Astrocyte (in vitro differentiated cells and primary cell): ENCODE measurements at regions not wholly inside any gene's neighbourhood (a gene's known extent, or its start where the extent isn't known, plus 50 kb on each side); places are given as distances from the start of the nearest gene placed in this dataset.

Experiments used
- DNase-seq: peaks from one replicate; pipeline ENCODE4 v3.0.0-alpha.2; 2010; ENCODE audit warnings: low read depth
- FAIRE-seq: peaks from 2 replicates; lab custom pipeline; 2011; peaks lifted over from hg19 to GRCh38; lab: Jason Lieb, UNC
- H2AFZ ChIP-seq: 2 replicates; pipeline ENCODE4 v1.6.0; 2012; ENCODE audit warnings: low read depth, low read length, inconsistent platforms
- H3K27ac ChIP-seq: 2 replicates; pipeline ENCODE4 v1.5.1; 2011; ENCODE audit warnings: low read depth, low read length, inconsistent platforms
- H3K27me3 ChIP-seq: 2 replicates; pipeline ENCODE4 v1.6.0; 2011; ENCODE audit warnings: low read length, inconsistent platforms; ENCODE audit not compliant: insufficient read depth
- H3K36me3 ChIP-seq: 2 replicates; pipeline ENCODE4 v1.5.1; 2011; ENCODE audit warnings: low read length, inconsistent platforms; ENCODE audit not compliant: insufficient read depth
- H3K4me1 ChIP-seq: 2 replicates; pipeline ENCODE4 v1.5.1; 2011; ENCODE audit warnings: low read length, inconsistent platforms; ENCODE audit not compliant: insufficient read depth
- H3K4me2 ChIP-seq: 2 replicates; pipeline ENCODE4 v1.6.0; 2012; ENCODE audit warnings: low read length, inconsistent platforms
- H3K4me3 ChIP-seq: 2 replicates; pipeline ENCODE4 v1.5.1; 2011; ENCODE audit warnings: low read depth, mild to moderate bottlenecking, low read length, inconsistent platforms; ENCODE audit not compliant: insufficient read depth
- H3K79me2 ChIP-seq: 2 replicates; pipeline ENCODE4 v1.6.0; 2012; ENCODE audit warnings: mild to moderate bottlenecking, low read length, inconsistent platforms; ENCODE audit not compliant: insufficient read depth
- H3K9ac ChIP-seq: 2 replicates; pipeline ENCODE4 v1.6.0; 2012; ENCODE audit warnings: mild to moderate bottlenecking, low read length, inconsistent platforms
- H3K9me3 ChIP-seq: 2 replicates; pipeline ENCODE4 v1.5.1; 2012; ENCODE audit warnings: low read depth, mild to moderate bottlenecking, low read length, inconsistent platforms; ENCODE audit not compliant: insufficient read depth
- H4K20me1 ChIP-seq: 2 replicates; pipeline ENCODE4 v1.6.0; 2012; ENCODE audit warnings: low read length, inconsistent platforms; ENCODE audit not compliant: insufficient read depth
- H3K27ac Mint-ChIP-seq: one replicate; pipeline ENCODE4 v1.8.0; 2021; ENCODE audit warnings: mild to moderate bottlenecking, mixed read lengths; ENCODE audit not compliant: unreplicated experiment
- H3K27me3 Mint-ChIP-seq: one replicate; pipeline ENCODE4 v1.8.0; 2021; ENCODE audit warnings: low read depth, mixed read lengths; ENCODE audit not compliant: unreplicated experiment
- H3K36me3 Mint-ChIP-seq: one replicate; pipeline ENCODE4 v1.8.0; 2021; ENCODE audit warnings: low read depth, mixed read lengths; ENCODE audit not compliant: unreplicated experiment
- H3K4me1 Mint-ChIP-seq: one replicate; pipeline ENCODE4 v1.8.0; 2021; ENCODE audit warnings: low read depth, mixed read lengths; ENCODE audit not compliant: unreplicated experiment
- H3K4me3 Mint-ChIP-seq: one replicate; pipeline ENCODE4 v1.8.0; 2021; ENCODE audit warnings: mild to moderate bottlenecking, moderate library complexity, mixed read lengths; ENCODE audit not compliant: unreplicated experiment
- H3K9me3 Mint-ChIP-seq: one replicate; pipeline ENCODE4 v1.8.0; 2021; ENCODE audit warnings: mild to moderate bottlenecking, mixed read lengths; ENCODE audit not compliant: unreplicated experiment
- EZH2 ChIP-seq: IDR thresholded peaks from 2 replicates; pipeline ENCODE4 v1.6.1; 2012; ENCODE audit warnings: mild to moderate bottlenecking, low read length, inconsistent platforms; ENCODE audit not compliant: insufficient read depth
- TF ChIP-seq, protein P1 (sequence below): IDR thresholded peaks from 2 replicates; pipeline ENCODE4 v1.5.1; 2011; ENCODE audit warnings: low read depth, mild to moderate bottlenecking, inconsistent platforms, low read length, moderate library complexity; ENCODE audit not compliant: insufficient read depth

DNA sequence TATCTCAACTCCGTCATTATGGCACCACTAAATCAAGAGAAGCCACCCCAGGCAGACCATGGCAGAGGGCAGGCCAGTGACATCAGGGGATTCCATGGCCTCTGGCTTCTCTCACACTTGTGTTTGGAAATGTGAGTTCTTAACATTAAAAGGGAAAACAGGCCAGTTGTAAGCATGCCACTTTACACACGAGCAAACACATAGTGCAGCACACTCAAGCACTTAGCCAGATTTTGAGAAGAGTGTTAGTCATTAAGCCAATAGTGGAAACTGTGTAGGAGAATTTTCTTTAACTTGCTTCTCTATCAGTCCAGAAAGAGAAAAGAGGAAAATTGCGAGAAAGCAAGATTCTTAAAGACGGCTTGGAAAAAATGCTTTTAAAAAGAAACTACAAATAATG lies 401.5 kb downstream of the TDRD3 start:
- Mint-ChIP-seq H3K27me3 (no peaks in the 10 kb centered on the region), H3K4me3 (no peak overlapping the region), H3K4me1 (no peaks in the 10 kb centered on the region), H3K36me3 (no peaks in the 10 kb centered on the region), H3K27ac (no peak overlapping the region), H3K9me3 (peaks cover 5% of the 10 kb centered on the region)
- FAIRE-seq (no peak), DNase-seq (no peak)
- TF ChIP-seq EZH2, result no peak
- TF ChIP-seq, protein P1, sequence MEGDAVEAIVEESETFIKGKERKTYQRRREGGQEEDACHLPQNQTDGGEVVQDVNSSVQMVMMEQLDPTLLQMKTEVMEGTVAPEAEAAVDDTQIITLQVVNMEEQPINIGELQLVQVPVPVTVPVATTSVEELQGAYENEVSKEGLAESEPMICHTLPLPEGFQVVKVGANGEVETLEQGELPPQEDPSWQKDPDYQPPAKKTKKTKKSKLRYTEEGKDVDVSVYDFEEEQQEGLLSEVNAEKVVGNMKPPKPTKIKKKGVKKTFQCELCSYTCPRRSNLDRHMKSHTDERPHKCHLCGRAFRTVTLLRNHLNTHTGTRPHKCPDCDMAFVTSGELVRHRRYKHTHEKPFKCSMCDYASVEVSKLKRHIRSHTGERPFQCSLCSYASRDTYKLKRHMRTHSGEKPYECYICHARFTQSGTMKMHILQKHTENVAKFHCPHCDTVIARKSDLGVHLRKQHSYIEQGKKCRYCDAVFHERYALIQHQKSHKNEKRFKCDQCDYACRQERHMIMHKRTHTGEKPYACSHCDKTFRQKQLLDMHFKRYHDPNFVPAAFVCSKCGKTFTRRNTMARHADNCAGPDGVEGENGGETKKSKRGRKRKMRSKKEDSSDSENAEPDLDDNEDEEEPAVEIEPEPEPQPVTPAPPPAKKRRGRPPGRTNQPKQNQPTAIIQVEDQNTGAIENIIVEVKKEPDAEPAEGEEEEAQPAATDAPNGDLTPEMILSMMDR, result no peak
- no peak overlapping the region for H3K4me3 ChIP-seq
- no peaks in the 10 kb centered on the region for H3K27me3 ChIP-seq
- no peak overlapping the region for H2AFZ ChIP-seq
- no peak overlapping the region for H3K4me2 ChIP-seq
- H3K9ac ChIP-seq, result no peak overlapping the region
- H3K36me3 ChIP-seq, result no peaks in the 10 kb centered on the region
- no peaks in the 10 kb centered on the region for H3K4me1 ChIP-seq
- no peak overlapping the region for H3K27ac ChIP-seq
- H3K9me3 ChIP-seq, result no peaks in the 10 kb centered on the region
- H3K79me2 ChIP-seq, result no peaks in the 10 kb centered on the region
- no peaks in the 10 kb centered on the region for H4K20me1 ChIP-seq

DNA sequence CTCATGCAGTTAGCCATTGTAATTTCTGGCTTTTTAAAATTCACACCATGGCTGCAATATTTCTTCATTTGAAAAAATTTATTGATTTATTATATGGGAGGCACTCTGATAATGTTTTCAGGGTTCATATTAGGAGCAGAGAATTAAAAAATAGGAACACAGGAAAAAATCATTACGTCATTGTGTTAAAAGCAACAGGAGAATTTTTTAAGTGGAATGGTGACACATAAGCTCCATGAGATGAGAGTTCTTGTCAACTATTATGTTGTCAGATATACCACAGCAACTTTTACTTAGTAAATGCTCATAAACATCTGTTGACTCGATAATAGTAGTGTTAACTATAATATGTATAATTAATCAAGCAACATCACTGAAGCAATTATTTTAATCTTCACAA lies 400.1 kb downstream of the TDRD3 start:
- no peaks in the 10 kb centered on the region for H3K9me3 Mint-ChIP-seq
- H3K4me3 Mint-ChIP-seq, result no peak overlapping the region
- H3K36me3 ChIP-seq, result no peaks in the 10 kb centered on the region
- DNase-seq, result no peak
- TF ChIP-seq, protein P1, result no peak
- no peak for TF ChIP-seq EZH2
- H3K4me1 ChIP-seq, result no peaks in the 10 kb centered on the region
- FAIRE-seq, result no peak
- H3K36me3 Mint-ChIP-seq, result no peaks in the 10 kb centered on the region
- H3K27ac Mint-ChIP-seq, result no peak overlapping the region
- H3K27ac ChIP-seq, result no peak overlapping the region
- H3K9ac ChIP-seq, result no peak overlapping the region
- H3K4me3 ChIP-seq, result no peak overlapping the region
- no peak overlapping the region for H2AFZ ChIP-seq
- no peaks in the 10 kb centered on the region for H3K4me1 Mint-ChIP-seq
- no peaks in the 10 kb centered on the region for H3K9me3 ChIP-seq
- no peaks in the 10 kb centered on the region for H3K27me3 Mint-ChIP-seq
- no peaks in the 10 kb centered on the region for H3K79me2 ChIP-seq
- no peaks in the 10 kb centered on the region for H4K20me1 ChIP-seq
- no peaks in the 10 kb centered on the region for H3K27me3 ChIP-seq
- no peak overlapping the region for H3K4me2 ChIP-seq

DNA sequence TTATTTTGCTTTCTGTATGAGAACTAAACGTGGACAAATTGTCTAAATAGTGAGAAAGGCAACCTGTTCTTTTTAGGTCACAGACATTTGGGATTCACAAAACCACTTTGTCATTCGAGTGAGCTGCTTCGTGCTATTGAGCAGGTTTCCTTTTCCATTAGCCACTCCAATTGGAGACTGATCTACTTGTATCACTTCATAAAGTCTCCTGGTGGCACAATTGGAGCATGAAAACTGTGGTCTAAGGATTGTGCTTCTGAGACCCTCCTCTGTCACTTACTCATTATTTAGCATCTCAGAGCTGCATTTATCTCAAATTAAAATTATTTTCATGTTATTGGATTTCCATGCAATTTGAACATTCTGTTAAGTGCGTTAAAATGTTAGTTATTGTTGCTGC lies 397.7 kb downstream of the TDRD3 start:
- no peak overlapping the region for H3K4me3 Mint-ChIP-seq
- Histone ChIP-seq H4K20me1 (no peaks in the 10 kb centered on the region), H3K9me3 (no peaks in the 10 kb centered on the region), H3K9ac (no peak overlapping the region), H3K27me3 (no peaks in the 10 kb centered on the region), H2AFZ (no peak overlapping the region), H3K36me3 (no peaks in the 10 kb centered on the region), H3K4me2 (no peak overlapping the region), H3K4me3 (no peak overlapping the region), H3K27ac (no peak overlapping the region), H3K79me2 (no peaks in the 10 kb centered on the region), H3K4me1 (no peaks in the 10 kb centered on the region)
- no peaks in the 10 kb centered on the region for H3K27me3 Mint-ChIP-seq
- no peaks in the 10 kb centered on the region for H3K9me3 Mint-ChIP-seq
- H3K4me1 Mint-ChIP-seq, result no peaks in the 10 kb centered on the region
- DNase-seq (no peak), FAIRE-seq (no peak)
- H3K27ac Mint-ChIP-seq, result no peak overlapping the region
- H3K36me3 Mint-ChIP-seq, result no peaks in the 10 kb centered on the region
- TF ChIP-seq, protein P1, result no peak
- no peak for TF ChIP-seq EZH2
